HG03354 (cell line): ENCODE measurements at regions not wholly inside any gene's neighbourhood (a gene's known extent, or its start where the extent isn't known, plus 50 kb on each side); places are given as distances from the start of the nearest gene placed in this dataset.

Experiments
- ATAC-seq: cut with Tn5 transposase; IDR thresholded peaks from one replicate; pipeline ENCODE4 v1.9.1; 2021; ENCODE audit warnings: mild to moderate bottlenecking; ENCODE audit not compliant: unreplicated experiment, poor library complexity, severe bottlenecking

DNA sequence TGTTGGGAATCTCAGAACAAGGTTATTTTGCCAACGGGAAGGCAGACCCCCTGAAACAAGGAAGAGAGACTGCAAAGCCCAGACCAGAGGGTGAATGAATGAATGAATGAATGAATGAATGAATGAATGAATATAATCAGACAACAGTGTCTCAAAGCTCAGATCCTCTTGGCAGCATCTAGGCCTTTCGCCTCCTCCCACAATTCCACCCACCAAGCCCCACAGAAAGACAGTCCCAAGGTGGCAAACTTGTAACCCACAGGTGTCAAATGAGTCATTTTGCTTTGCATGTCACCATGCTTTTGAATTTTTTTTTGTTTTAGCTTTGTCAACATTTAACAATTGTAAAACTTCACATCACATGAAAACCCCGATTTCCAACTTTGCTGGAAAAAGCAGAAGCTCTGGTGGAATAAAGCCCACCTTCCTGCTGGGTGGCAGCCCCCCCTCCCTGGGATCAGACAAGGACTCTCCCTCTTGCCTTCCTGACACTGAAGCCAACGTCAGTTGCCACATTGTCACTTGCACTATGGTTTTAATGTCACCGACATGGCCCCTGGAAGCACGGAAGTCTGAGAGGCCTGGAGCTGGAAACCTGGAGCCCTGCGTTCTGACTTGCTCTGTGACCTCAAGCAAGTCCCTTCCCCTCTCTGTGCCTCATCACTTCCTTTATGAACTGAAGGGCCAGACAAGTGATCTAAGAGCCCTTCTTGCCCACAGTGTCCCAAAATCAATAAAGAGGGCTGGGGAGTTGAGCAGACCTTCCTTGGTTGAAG is 134.6 kb upstream of the RUNX3 start:
- no peak for ATAC-seq

DNA sequence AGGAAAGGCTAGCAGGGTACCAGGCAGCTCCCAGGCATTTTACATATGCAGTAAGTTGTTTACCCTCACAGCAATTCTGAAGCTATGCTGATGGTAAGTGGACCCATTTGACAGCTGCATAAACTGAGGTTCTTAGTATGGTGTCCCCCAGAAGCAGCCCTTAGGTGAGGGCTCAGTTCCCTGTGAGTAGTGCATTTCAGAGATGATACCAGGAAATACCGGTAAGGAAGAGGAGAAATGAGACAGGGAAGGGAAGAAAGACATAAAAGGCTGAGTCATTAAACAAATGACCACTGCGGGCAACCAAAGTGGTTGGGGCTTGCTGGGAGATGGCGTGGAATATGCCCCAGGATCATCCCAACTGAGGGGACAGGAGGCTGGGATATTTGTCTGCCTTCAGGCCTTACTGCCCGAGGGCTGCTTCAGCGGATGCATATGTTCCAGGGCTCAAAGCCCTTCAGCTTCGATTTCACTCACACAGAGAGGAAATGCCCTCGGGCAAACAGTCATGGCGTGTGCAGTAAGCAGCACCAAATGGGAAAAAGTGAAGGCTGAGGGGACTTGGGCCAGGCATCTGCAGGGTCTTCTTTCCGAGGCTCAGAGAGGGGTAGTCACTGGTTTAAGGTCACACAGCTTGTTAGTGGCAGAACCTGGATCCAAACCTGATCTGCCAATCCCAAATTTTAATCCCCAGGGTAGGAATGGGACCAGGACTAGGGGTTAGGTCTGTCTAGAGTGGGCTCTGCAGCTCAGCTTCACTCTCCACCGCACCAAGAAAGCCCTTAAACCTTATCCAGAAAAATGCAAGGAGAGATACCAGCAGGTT is 133.7 kb upstream of the RUNX3 start:
- no peak for ATAC-seq

DNA sequence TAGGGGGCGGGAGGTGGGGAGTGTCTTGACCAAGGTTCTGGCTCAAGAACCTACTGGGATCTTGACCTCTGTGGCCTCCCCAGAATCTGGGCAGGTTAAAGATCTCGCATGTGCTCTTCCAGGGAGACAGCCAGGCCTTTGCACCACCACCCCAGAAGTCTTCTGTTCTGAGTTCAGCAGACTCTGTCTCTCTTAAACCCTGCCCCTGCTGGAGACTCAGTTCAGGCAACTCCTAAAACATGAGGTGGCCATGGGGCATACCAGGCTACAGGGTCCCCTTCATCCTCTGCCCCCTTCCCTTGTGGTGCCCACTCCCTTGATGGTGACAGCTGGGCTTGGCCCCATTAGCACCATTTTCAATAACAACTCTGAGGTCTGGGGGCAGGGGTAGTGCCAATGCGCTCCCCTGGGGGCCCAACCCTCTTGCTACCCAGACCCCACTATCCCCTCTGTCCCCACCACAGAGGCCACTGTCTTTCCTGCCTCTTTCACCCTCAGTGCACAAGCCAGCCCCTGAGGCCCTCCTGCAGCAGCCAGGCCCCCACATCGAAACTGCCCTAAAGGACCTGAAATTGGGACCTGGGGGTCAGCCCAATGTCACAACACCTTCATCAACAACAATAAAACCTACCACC is 132.7 kb upstream of the RUNX3 start:
- no peak for ATAC-seq

DNA sequence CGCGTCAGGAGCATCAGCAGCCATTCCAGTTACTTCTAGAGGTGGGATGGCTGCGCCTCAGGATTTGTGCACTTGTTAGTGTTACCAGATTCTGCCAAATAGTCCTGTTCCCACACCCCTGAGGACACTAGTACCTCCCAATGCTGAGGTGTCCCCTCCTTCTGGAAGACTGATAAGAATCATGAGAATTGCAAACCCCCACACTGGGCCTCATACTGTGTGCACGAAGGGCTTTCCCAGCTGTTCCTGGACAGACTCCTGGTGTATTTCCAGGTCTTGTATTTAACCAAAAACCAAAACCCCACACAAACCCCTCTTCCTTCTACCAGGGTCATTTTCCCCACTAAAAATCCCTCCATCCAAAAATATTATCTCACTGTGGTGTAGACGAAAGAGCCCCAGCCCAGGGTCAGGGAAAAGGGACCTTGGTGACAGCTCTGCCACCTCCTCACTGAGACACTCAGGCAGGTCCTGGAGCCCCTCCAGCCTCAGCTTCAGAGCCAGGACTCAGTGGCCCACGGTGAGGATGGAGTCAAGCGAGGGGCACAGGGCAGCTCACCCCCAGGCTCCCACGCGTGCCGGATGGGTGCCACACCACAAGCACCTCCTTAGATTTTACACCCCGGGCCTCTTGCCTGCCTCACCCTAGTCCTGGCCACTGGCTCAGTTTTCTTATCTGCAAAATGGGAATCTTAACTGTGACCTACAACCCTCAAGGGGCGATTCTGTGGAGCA is 131.4 kb upstream of the RUNX3 start:
- ATAC-seq = no peak

DNA sequence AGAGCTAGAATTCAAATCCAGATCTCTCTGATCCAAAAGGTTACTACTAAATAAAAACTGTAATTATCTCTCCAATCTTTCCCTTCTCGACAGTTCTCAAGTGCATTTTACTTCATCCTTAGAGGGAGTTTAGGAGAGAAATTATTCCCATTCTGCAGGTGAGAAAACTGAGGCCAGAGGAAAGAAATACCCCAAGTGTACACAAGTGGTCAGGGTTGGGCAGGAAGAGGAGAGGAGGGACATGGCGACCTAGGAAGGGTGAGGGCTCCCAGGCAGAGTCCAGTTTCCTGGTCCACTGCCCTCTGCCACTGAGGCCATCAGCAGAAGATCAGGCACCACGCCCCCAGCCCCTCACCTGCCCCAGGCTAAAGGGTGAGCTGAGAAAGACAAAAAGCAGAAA is 127.1 kb upstream of the RUNX3 start:
- no peak for ATAC-seq

DNA sequence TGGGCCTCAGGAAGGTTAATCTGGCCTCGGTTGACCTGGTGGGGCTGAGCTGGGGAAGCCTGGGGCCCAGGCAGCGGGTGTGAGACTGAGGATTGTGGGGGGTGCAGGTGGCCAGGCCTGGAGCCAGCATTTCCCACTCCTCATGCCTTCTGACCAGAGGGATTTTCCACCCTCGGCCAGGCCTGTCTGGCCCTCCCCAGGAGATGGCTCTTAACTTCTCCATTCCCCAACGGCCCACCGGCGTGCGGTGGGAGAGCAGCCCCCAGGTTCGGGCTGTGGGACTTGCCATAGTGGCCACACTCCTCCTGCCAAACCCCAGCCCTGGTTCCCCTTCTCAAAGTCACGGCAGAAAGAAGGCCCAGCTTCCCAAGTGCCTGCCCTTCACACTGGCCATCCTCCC is 126.5 kb upstream of the RUNX3 start:
- no peak for ATAC-seq

DNA sequence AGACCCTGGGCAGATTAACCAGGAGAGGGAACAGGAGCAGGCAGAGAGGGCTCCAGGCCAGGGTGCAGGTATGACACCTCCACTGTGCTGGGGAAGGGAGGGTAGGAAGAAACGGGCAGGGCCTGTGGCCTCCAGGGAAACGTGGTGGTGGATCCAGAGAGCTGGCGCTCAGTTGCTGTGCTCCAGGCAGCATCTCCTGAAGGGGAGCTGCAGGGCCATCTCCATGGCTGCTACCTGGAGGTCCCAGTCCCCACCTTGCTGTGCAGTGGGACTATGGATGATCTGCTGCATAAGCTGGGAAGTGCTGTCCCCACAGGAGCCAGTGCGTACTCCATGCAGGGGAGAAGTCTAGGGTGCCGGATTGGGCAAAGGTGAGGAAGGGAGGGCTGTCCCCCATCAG is 125.9 kb upstream of the RUNX3 start:
- no peak for ATAC-seq

DNA sequence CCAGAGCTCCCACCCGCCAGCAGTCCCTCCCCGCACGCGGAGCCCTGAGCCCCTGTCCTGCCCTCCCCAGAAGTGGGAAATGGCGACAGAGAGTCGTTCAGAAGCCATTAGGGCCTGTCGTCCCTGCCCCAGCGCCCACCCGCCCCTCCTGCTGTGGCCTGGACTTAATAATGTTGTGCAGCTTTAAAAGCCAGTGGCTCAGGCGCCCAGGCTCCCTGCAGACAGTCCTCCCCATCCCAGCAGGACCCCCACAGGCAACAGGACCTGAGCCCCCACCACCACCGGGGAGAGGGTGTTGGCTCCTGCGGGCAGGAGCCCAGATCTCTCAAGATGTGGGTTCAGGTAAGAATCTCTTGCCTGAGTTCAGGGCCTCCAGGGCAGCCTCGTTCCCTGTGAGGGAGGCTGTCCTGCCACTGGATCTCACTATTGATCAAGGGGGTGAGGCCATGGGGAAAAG is 125.3 kb upstream of the RUNX3 start:
- no peak for ATAC-seq

DNA sequence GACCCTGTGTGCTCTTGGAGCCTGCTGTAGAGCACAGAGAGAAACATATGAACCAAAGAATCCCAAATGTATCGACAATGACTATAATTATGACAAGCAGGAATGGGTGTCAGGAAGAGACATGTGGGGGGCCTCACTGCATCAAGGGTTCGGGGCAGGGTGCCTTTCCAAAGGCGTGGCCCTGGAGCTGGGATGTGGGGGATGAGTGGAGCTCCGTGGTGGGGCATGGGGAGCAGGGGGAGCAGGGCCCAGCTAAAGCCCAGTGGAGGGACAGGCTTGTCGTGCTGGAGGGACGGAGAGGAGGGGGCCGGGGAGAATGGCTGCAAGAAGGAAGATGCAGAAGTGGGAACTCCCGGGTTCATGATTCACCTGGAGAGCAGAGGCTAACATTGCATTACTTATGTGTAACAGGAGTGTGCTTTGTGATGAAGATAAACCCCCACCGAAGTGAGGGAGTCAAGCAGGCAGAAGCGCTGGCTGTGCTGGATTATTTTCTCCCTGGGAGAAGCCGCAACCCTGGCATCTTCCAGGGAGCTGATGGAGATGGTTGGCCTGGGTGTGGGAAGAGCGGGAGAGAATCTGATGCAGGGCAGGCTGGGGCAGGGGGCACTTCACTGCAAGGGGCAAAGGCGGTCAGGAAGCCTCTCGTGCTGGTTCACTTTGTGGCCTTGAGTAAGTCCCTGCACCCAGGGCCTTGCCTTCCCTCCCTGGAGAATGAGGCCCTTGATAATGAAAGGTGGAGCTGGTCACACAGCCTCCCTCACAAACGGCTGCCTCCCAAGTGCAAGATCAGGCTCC is 124.6 kb upstream of the RUNX3 start:
- ATAC-seq = no peak

DNA sequence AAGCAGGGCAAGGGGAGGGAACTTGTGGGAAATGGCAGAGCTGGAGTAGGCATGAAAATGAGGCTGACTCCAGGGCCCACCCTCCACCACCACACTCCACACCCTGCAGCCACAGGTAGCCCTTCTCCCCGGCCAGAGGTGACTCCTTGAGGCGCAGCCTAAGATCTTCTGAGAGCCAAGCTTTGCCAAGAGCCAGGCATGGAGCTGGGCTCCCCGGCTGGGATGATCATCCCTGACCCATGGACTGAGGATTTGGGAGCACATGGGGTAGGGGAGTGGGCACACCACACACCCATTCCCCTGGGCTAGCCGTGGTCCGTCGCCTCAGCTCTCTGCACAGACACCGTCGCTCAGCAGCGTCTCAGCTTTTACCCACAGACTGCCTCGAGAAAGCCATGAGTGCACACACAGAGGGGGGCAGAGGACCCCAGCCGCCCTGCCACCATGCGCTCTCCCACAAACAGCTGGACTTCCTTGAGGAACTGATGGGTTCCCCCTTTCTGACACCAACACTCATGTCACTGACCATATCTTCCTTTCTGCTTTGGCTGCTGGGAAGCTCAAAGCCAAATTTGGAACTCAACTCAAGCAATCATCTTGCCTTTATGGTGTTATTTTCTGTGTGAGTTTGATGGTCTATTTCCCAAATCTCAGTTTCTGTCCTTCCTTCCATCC is 123.6 kb upstream of the RUNX3 start:
- ATAC-seq = no peak

DNA sequence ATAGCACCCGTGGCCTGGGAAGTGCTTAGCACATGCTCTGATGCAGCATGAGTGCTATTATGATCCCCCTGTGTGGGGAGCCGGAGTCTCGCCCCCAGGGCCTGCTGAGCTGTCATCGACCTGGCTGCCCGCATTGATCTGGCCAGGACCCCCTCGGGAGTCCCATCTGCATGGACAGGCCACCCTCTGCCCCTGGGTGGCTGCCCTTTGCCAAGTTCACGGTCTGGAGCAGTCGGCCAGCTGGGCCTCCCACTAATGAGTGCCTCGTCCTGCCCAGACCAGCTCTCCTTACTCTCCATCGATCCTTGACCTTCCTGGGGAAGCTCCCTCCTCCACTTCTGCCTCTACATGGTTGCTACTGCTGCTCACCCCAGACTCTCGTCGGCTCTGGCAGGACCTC is 121.8 kb upstream of the RUNX3 start:
- no peak for ATAC-seq

DNA sequence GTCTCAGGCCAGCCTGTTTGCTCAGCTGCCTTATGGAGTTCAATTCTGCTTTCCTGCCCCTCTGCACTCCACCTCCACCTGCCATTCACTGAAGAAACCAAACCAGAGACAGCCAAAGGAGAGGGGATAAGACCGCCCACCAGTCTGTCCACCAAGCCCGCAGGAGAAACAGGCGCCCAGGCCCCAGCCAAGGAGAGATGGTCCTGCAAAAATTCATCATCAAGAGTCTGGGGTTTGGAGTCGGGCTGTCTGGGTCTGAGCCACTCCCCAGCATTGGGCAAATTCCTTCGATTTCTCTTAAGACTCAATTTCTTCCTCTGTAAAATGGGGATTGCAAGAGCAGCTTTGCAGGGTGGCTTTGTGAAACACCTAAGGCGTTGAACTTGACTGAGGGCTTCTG is 121.4 kb upstream of the RUNX3 start:
- ATAC-seq = no peak

DNA sequence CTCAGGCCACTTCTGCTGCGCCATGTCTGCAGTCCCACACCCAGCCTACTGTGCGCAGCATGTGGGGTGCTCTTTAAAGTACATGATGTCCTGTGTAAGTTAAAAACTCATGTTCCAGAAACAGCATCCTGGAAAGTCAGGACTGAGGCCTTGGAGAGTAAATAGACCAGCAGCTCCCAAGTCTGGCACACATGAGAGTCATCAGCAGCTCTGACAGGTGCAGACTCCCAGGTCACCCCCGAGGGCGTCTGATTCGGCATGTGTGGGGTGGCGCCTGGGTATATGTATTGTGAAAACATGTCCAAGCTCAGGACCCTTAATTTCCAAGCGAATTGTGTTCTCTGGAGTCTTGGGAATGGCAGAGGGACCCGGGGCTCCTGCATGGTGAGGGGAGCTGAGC is 120.1 kb upstream of the RUNX3 start:
- no peak for ATAC-seq

DNA sequence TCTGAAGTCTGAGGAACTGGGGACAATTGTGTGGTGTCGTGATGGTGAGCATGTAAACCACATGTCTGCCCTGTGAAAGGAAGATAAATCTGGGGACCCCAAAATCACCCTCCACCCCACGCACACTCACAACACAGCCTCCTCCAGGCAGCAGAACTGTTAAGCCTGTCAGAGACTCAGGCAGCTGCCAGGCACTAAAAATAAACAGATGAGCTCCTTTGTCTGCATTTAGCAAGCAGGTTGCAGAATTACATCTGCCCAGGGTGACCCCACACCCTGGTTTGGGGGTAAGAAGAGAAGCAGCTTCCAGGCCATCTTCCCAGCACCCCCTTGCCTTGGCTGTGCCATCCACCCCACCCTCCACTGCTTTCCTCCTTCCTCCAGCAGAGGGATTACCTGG is 119.1 kb upstream of the RUNX3 start:
- ATAC-seq = no peak

DNA sequence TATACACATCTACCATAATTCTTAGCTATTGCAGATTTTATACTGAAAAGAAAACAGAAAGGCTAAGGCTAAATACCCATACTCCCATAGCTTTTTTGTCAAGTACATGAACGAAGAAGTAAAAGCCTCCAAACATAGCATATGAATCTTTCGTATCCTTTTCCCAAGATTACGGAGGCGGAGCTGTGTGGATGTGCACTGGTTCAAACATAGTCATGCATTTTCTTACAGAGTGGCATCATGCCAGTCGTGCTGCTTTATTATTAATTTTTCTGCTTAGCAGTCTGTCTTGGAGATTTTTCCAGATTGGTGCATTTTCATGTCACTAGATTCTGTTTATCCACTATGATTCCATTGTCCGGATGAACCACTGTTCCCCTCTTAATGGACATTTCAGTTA is 118.7 kb upstream of the RUNX3 start:
- no peak for ATAC-seq

DNA sequence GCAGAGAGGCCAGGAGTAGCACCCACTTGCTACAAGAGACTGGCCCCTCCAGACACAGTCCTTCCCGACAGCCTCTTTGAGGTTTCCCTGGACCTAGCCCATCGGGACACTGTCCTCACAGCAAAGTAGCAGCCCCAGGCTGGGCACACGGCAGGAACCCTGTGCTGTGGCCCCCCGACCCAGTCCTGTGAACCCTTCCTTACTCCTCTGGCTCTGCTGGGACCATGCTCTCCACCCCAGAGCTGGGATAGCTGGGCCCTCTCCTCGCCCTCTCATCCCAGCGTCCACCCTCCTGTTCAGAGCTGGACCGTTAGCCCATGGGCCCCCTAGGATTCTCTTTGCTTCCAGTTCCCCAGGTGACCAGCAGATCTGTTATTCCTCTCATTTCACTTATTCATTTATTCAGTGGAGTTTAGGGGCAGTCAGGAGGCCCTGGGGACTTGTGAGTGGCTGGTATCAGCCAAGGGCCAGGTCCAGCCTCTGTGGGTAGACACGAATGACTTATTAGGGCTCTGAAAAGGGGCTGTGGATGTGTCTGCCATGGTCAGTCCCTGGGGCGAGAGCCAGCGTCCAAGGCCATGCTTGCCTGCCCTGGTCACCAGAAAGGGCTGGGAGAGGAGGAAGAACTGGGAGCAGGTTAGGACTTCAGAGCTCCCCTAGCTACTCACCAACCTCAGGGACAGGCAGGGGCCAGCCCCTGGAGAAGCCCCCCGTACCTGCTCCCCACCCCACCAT is 117.6 kb upstream of the RUNX3 start:
- no peak for ATAC-seq

DNA sequence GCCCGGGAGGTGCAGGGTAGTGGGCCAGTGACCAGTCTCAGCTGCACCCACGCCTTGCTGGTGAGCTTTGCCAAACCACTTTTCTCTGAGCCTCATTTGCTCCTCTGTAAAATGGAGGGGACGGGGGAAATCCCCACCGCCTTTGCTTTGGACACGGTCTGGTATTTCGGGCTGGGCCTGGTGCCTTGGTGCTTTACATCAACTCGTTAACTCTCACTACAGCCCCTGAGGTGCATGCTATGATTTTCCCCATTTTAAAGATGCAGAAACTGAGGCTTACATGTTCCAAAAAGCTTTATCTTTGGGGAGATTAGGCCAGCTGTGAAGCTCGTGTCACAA is 116.1 kb upstream of the RUNX3 start:
- no peak for ATAC-seq

DNA sequence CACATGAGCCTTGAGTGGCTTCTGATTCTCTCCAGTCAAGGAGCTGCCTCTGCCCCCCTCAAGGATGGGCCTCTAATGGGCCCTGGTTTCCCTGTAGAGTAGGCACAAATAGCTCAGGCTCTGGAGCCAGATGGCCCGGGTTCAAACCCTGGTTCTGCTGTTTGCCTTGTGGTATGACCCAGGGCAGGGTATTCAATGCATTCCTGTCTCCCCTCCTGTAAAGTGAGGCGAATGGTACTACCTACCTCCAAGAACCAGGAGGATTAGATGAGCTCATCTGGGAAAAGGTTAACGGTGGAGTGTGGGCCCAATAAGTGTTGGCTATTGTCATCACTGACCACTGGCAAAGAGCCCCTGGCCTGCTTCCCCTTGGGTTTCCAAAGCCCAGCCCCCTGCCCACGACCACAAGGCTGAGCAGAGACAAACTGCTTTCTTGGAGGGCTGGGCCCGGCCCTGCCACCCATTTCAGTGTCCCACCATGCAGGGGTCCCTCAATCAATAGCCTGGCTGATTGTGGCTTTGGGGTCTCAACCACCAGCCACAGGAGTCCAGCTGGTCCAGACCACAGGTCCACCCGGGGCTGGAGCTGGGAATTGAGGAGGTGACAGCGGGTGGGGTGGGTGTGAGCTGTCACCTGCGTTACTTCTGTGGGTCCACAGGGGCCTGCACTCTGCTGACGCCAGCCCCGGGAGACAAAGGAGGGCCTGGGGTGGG is 115.6 kb upstream of the RUNX3 start:
- no peak for ATAC-seq
